Prostate gland (tissue), 2 donors: ENCODE measurements at regions not wholly inside any gene's neighbourhood (a gene's known extent, or its start where the extent isn't known, plus 50 kb on each side); places are given as distances from the start of the nearest gene placed in this dataset.

ENCODE experiments used
- DNase-seq: peaks from one replicate; pipeline ENCODE4 v3.0.0-alpha.2; 2019; ENCODE audit warnings: low spot score
- H3K27ac ChIP-seq, 2 donors: fragments of 200-600 bp; sonication (generic); 2 replicates each; pipeline ENCODE4 v1.5.1; 2017 to 2019
- H3K27me3 ChIP-seq: fragments of 200-600 bp; sonication (generic); replicated peaks from 2 replicates; pipeline ENCODE4 v1.5.1; 2019; ENCODE audit not compliant: insufficient read depth
- H3K36me3 ChIP-seq, 2 donors: fragments of 200-600 bp; sonication (generic); 1 replicate in 1 of 2; 2 replicates in 1 of 2; pipeline versions ENCODE4 v1.5.1 to v1.8.1; 2017 to 2019
- H3K4me1 ChIP-seq: fragments of 200-600 bp; sonication (generic); replicated peaks from 2 replicates; pipeline ENCODE4 v1.5.1; 2019
- H3K4me3 ChIP-seq, 2 donors: fragments of 200-600 bp; sonication (generic); 2 replicates each; pipeline ENCODE4 v1.5.1; 2017 to 2019
- H3K9me3 ChIP-seq: fragments of 200-600 bp; sonication (generic); 2 replicates; pipeline ENCODE4 v1.5.1; 2017
- CTCF ChIP-seq, 4 experiments: fragments of 200-600 bp in 2 of 4; fragments of 450-650 bp in 2 of 4; sonication (generic) in 2 of 4; IDR thresholded peaks; 1 replicate in 3 of 4; 2 replicates in 1 of 4; pipeline ENCODE4 v1.5.1; 2016 to 2019; ENCODE audit warnings: antibody characterized with exemption in 4 of 4, mild to moderate bottlenecking in 2 of 4, moderate library complexity in 2 of 4
- POLR2A ChIP-seq: fragments of 450-650 bp; IDR thresholded peaks from one replicate; pipeline ENCODE4 v1.6.1; 2016; ENCODE audit warnings: antibody characterized with exemption, mild to moderate bottlenecking
- POLR2AphosphoS5 ChIP-seq: sonication (generic); formaldehyde crosslinking; IDR thresholded peaks from one replicate; pipeline ENCODE4 v1.6.1; 2017; ENCODE audit warnings: antibody characterized with exemption
- WGBS: methylation state at CpG from one replicate; pipeline ENCODE4 v1.1.5; 2018; 5-methylcytosine and 5-hydroxymethylcytosine counted together
- intact Hi-C: fragments of 100-400 bp; cut with DNase I; formaldehyde crosslinking; loops from one replicate; pipeline ENCODE4 v1.14.2; 2022

GRCh38 chr11:80617156-80617555 lies 1176.3 kb upstream of the TENM4 start:
- no peaks in the 10 kb centered on the region for H3K27me3 ChIP-seq
- H3K36me3 ChIP-seq = no peaks in the 10 kb centered on the region
- DNase-seq = no peak
- no peak overlapping the region for H3K4me3 ChIP-seq
- WGBS = 100% methylated on average over 1 of the region's 1 CpG
- TF ChIP-seq POLR2A (no peak), POLR2AphosphoS5 (no peak), CTCF (IDR thresholded peaks at IDR 0.05) (no peak)
- H3K9me3 ChIP-seq = no peaks in the 10 kb centered on the region
- H3K27ac ChIP-seq = no peak overlapping the region
- no peaks in the 10 kb centered on the region for H3K4me1 ChIP-seq
- intact Hi-C loops = no loop called here

- TF ChIP-seq POLR2A = no peak
- no peak for TF ChIP-seq CTCF (IDR thresholded peaks at IDR 0.05)
- no peak for TF ChIP-seq POLR2AphosphoS5
- Histone ChIP-seq H3K27ac (no peak overlapping the region), H3K4me3 (no peak overlapping the region), H3K4me1 (no peaks in the 10 kb centered on the region), H3K27me3 (no peaks in the 10 kb centered on the region), H3K36me3 (no peaks in the 10 kb centered on the region), H3K9me3 (no peaks in the 10 kb centered on the region)
- no peak for DNase-seq
- WGBS = 73% methylated on average over 4 of the region's 4 CpGs
- intact Hi-C loops = no loop called here
These were observed 1175.4 kb upstream of the TENM4 start for GRCh38 chr11:80616070-80616800.

- Histone ChIP-seq H3K9me3 (no peaks in the 10 kb centered on the region), H3K4me1 (no peaks in the 10 kb centered on the region), H3K4me3 (no peak overlapping the region), H3K36me3 (no peaks in the 10 kb centered on the region), H3K27me3 (no peaks in the 10 kb centered on the region), H3K27ac (no peak overlapping the region)
- 69% methylated on average over 2 of the region's 2 CpGs for WGBS
- no peak for DNase-seq
- TF ChIP-seq POLR2AphosphoS5 (no peak), CTCF (IDR thresholded peaks at IDR 0.05) (no peak), POLR2A (no peak)
- intact Hi-C loops = no loop called here
These were observed 1172.8 kb upstream of the TENM4 start for GRCh38 chr11:80613655-80614054.

- 90% methylated on average over 7 of the region's 7 CpGs for WGBS
These were observed 1169.7 kb upstream of the TENM4 start for GRCh38 chr11:80610516-80610915.

More at GRCh38 chr11:80610516-80610915, 1169.7 kb upstream of the TENM4 start:
- no peaks in the 10 kb centered on the region for H3K4me1 ChIP-seq
- no peak for DNase-seq
- intact Hi-C loops = no loop called here
- H3K27me3 ChIP-seq = no peaks in the 10 kb centered on the region
- TF ChIP-seq CTCF (IDR thresholded peaks at IDR 0.05) = no peak
- TF ChIP-seq POLR2AphosphoS5 = no peak
- no peak for TF ChIP-seq POLR2A
- no peak overlapping the region for H3K4me3 ChIP-seq
- H3K36me3 ChIP-seq = no peaks in the 10 kb centered on the region
- H3K9me3 ChIP-seq = no peaks in the 10 kb centered on the region
- H3K27ac ChIP-seq = no peak overlapping the region
